Lower leg skin (tissue), 3 donors: ENCODE measurements at regions not wholly inside any gene's neighbourhood (a gene's known extent, or its start where the extent isn't known, plus 50 kb on each side); places are given as distances from the start of the nearest gene placed in this dataset.

Source experiments
- CTCF ChIP-seq, 3 donors: fragments of 450-650 bp; IDR thresholded peaks; one replicate each; pipeline ENCODE4 v1.5.1; 2016; ENCODE audit warnings: antibody characterized with exemption in 3 of 3, mild to moderate bottlenecking in 3 of 3, moderate library complexity in 2 of 3
- POLR2A ChIP-seq, 2 donors: fragments of 450-650 bp; IDR thresholded peaks; one replicate each; pipeline ENCODE4 v1.6.1; 2016 to 2017; ENCODE audit warnings: antibody characterized with exemption in 2 of 2, mild to moderate bottlenecking in 1 of 2, moderate library complexity in 1 of 2

GRCh38 chr10:65395631-65396030 lies 1530.2 kb upstream of the LRRTM3 start:
- TF ChIP-seq CTCF (IDR thresholded peaks at IDR 0.05): no peak
- no peak for TF ChIP-seq POLR2A (IDR thresholded peaks at IDR 0.05)
